Neural progenitor cell (in vitro differentiated cells): ENCODE measurements at regions not wholly inside any gene's neighbourhood (a gene's known extent, or its start where the extent isn't known, plus 50 kb on each side); places are given as distances from the start of the nearest gene placed in this dataset.

Experiments
- CTCF ChIP-seq: fragments of 200-600 bp; sonication (generic); IDR thresholded peaks from 2 replicates; pipeline ENCODE4 v1.5.1; 2017; ENCODE audit warnings: antibody characterized with exemption, mild to moderate bottlenecking
- EZH2 ChIP-seq: fragments of 200-600 bp; sonication (generic); IDR thresholded peaks from 2 replicates; pipeline ENCODE4 v1.6.1; 2017; ENCODE audit warnings: antibody characterized with exemption, mild to moderate bottlenecking, moderate library complexity
- EZH2phosphoT487 ChIP-seq: fragments of 200-600 bp; sonication (generic); IDR thresholded peaks from 2 replicates; pipeline ENCODE4 v1.6.1; 2017; ENCODE audit warnings: antibody characterized with exemption

- TF ChIP-seq CTCF (no peak), EZH2 (no peak), EZH2phosphoT487 (no peak)
Measured at GRCh38 chr11:34744511-34744910, 123.6 kb downstream of the EHF start.
